ENCODE measurements at regions not wholly inside any gene's neighbourhood (a gene's known extent, or its start where the extent isn't known, plus 50 kb on each side); places are given as distances from the start of the nearest gene placed in this dataset.

DNA sequence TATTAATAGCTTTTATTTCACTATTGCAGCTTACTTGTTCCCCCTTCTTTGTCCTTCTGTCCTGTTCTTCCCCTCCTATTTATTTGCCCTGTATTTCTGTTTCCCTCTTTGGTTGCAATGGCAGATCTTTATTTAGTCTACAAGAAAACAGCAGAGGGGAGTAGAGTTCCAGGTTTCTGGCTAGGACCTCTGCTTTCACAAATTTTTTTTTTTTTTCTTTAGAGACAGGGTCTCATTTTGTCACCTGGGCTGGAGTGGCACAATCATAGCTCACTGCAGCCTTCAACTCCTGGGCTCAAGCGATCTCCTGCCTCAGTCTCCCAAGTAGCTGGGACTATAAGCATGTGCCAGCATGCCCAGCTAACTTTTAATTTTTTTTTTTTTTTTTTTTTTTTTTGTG lies 188.1 kb upstream of the SPRED2 start:
- TF ChIP-seq CTCF (IDR thresholded peaks at IDR 0.05) (no peak), POLR2A (IDR thresholded peaks at IDR 0.05) (no peak)
